GM10266 (cell line): ENCODE measurements at regions not wholly inside any gene's neighbourhood (a gene's known extent, or its start where the extent isn't known, plus 50 kb on each side); places are given as distances from the start of the nearest gene placed in this dataset.

Source experiments
- DNase-seq: peaks from one replicate; pipeline ENCODE4 v3.0.0; 2012; ENCODE audit errors: extremely low spot score
- CTCF ChIP-seq: IDR thresholded peaks from 2 replicates; pipeline ENCODE4 v1.5.1; 2012; ENCODE audit warnings: mild to moderate bottlenecking, low read depth; ENCODE audit not compliant: control insufficient read depth, insufficient read depth; ENCODE audit errors: missing control alignments

GRCh38 chrX:20437683-20438082, 171.0 kb upstream of the RPS6KA3 start:
- TF ChIP-seq CTCF: no peak
- no peak for DNase-seq

- no peak for DNase-seq
- no peak for TF ChIP-seq CTCF
Observed at GRCh38 chrX:20435913-20436312, 169.2 kb upstream of the RPS6KA3 start.

GRCh38 chrX:20434986-20435385, 168.3 kb upstream of the RPS6KA3 start:
- DNase-seq: no peak
- TF ChIP-seq CTCF: no peak

GRCh38 chrX:20433388-20433775, 166.7 kb upstream of the RPS6KA3 start:
- no peak for TF ChIP-seq CTCF
- DNase-seq: no peak

GRCh38 chrX:20432746-20433387, 166.2 kb upstream of the RPS6KA3 start:
- DNase-seq: no peak
- no peak for TF ChIP-seq CTCF

GRCh38 chrX:20432048-20432447, 165.3 kb upstream of the RPS6KA3 start:
- no peak for DNase-seq
- no peak for TF ChIP-seq CTCF

- no peak for DNase-seq
- TF ChIP-seq CTCF: no peak
Observed at GRCh38 chrX:20431486-20431885, 164.8 kb upstream of the RPS6KA3 start.
